Thymus (tissue), 11 donors: ENCODE measurements at regions not wholly inside any gene's neighbourhood (a gene's known extent, or its start where the extent isn't known, plus 50 kb on each side); places are given as distances from the start of the nearest gene placed in this dataset.

ENCODE experiments used
- DNase-seq, 9 donors: peaks; one replicate each; pipeline ENCODE4 v3.0.0-alpha.2; 2013; ENCODE audit warnings: low spot score in 9 of 9, low read depth in 6 of 9, missing footprints in 1 of 9
- H3K27ac ChIP-seq, 2 donors: one replicate each; pipeline ENCODE4 v1.5.1; 2013; ENCODE audit warnings: control low read depth in 1 of 2, low read depth in 1 of 2, low read length in 1 of 2, mild to moderate bottlenecking in 1 of 2, moderate library complexity in 1 of 2
- H3K27me3 ChIP-seq, 2 donors: one replicate each; pipeline ENCODE4 v1.5.1; 2013; ENCODE audit warnings: low read length in 1 of 2; ENCODE audit not compliant: control insufficient read depth in 2 of 2, insufficient read depth in 1 of 2
- H3K36me3 ChIP-seq, 2 donors: one replicate each; pipeline ENCODE4 v1.5.1; 2013; ENCODE audit warnings: low read length in 1 of 2, mild to moderate bottlenecking in 1 of 2, moderate library complexity in 1 of 2; ENCODE audit not compliant: control insufficient read depth in 2 of 2, insufficient read depth in 2 of 2
- H3K4me1 ChIP-seq, 2 donors: one replicate each; pipeline ENCODE4 v1.5.1; 2013; ENCODE audit warnings: low read length in 2 of 2; ENCODE audit not compliant: control insufficient read depth in 2 of 2, insufficient read depth in 2 of 2
- H3K4me3 ChIP-seq, 2 donors: one replicate each; pipeline ENCODE4 v1.5.1; 2013; ENCODE audit warnings: low read length in 2 of 2, control low read depth in 1 of 2, mild to moderate bottlenecking in 1 of 2
- H3K9me3 ChIP-seq, 2 donors: one replicate each; pipeline ENCODE4 v1.5.1; 2013; ENCODE audit warnings: low read length in 1 of 2, mild to moderate bottlenecking in 1 of 2; ENCODE audit not compliant: control insufficient read depth in 2 of 2, insufficient read depth in 1 of 2
- WGBS: extraction: QIAGEN DNeasy Blood & Tissue Kit; methylation state at CpG from one replicate; pipeline ENCODE4 v1.1.7; 2013; 5-methylcytosine and 5-hydroxymethylcytosine counted together
- donor health status: healthy.

- 58% methylated on average over 36 of the region's 36 CpGs for WGBS
- DNase-seq = no peak
- H3K4me3 ChIP-seq = no peak overlapping the region
- peaks cover 0 to 34% of the 10 kb centered on the region in 2 donors for H3K27me3 ChIP-seq
- H3K9me3 ChIP-seq = no peaks in the 10 kb centered on the region
- H3K4me1 ChIP-seq = peaks cover 0 to 7% of the 10 kb centered on the region in 2 donors
- H3K27ac ChIP-seq = no peak overlapping the region
- no peaks in the 10 kb centered on the region for H3K36me3 ChIP-seq
These were observed 62.1 kb upstream of the TEKT1 start for GRCh38 chr17:6893382-6894205.

GRCh38 chr17:6894206-6894528 lies 62.6 kb upstream of the TEKT1 start:
- WGBS = 52% methylated on average over 18 of the region's 18 CpGs
- Histone ChIP-seq H3K27ac (no peak overlapping the region), H3K27me3 (peaks cover 0 to 34% of the 10 kb centered on the region in 2 donors), H3K4me3 (no peak overlapping the region), H3K4me1 (peaks cover 0 to 7% of the 10 kb centered on the region in 2 donors), H3K36me3 (no peaks in the 10 kb centered on the region), H3K9me3 (no peaks in the 10 kb centered on the region)
- peak in 2 of 9 donors; percentile 41 to 48 for DNase-seq

GRCh38 chr17:6901086-6901485 lies 69.6 kb upstream of the TEKT1 start:
- Histone ChIP-seq H3K36me3 (peaks cover 0 to 4% of the 10 kb centered on the region in 2 donors), H3K9me3 (no peaks in the 10 kb centered on the region), H3K4me3 (no peak overlapping the region), H3K4me1 (no peaks in the 10 kb centered on the region), H3K27ac (no peak overlapping the region), H3K27me3 (peaks cover 0 to 5% of the 10 kb centered on the region in 2 donors)
- 70% methylated on average over 3 of the region's 3 CpGs for WGBS
- DNase-seq = no peak

- WGBS = 98% methylated on average over 7 of the region's 7 CpGs
- Histone ChIP-seq H3K27me3 (peaks cover 0 to under 1% of the 10 kb centered on the region in 2 donors), H3K9me3 (no peaks in the 10 kb centered on the region), H3K27ac (no peak overlapping the region), H3K36me3 (peaks cover 0 to 4% of the 10 kb centered on the region in 2 donors), H3K4me1 (no peaks in the 10 kb centered on the region), H3K4me3 (no peak overlapping the region)
- no peak for DNase-seq
These were observed 71.9 kb upstream of the TEKT1 start for GRCh38 chr17:6903326-6903900.

GRCh38 chr17:6908807-6909206 lies 77.3 kb upstream of the TEKT1 start:
- H3K36me3 ChIP-seq = no peaks in the 10 kb centered on the region
- H3K9me3 ChIP-seq = no peaks in the 10 kb centered on the region
- H3K4me3 ChIP-seq = no peak overlapping the region
- WGBS = 98% methylated on average over 5 of the region's 5 CpGs
- H3K27ac ChIP-seq = no peak overlapping the region
- H3K27me3 ChIP-seq = peaks cover 0 to 2% of the 10 kb centered on the region in 2 donors
- peaks cover 0 to 2% of the 10 kb centered on the region in 2 donors for H3K4me1 ChIP-seq
- no peak for DNase-seq

GRCh38 chr17:6910987-6911603 lies 79.6 kb upstream of the TEKT1 start:
- peak in 4 of 9 donors; percentile 27 to 55 (median 32) for DNase-seq
- WGBS = 12% methylated on average over 2 of the region's 2 CpGs
- Histone ChIP-seq H3K4me1 (peaks cover 2 to 4% of the 10 kb centered on the region in 2 donors), H3K9me3 (no peaks in the 10 kb centered on the region), H3K4me3 (no peak overlapping the region), H3K27ac (no peak overlapping the region), H3K36me3 (no peaks in the 10 kb centered on the region), H3K27me3 (peaks cover 0 to 17% of the 10 kb centered on the region in 2 donors)

- WGBS = 81% methylated on average over 13 of the region's 13 CpGs
- DNase-seq = no peak
- H3K27ac ChIP-seq = no peak overlapping the region
These were observed 80.9 kb upstream of the TEKT1 start for GRCh38 chr17:6912110-6913051.

GRCh38 chr17:6913608-6914443 lies 82.0 kb upstream of the ALOX12 start:
- Histone ChIP-seq H3K36me3 (no peaks in the 10 kb centered on the region), H3K27me3 (peaks cover 0 to 17% of the 10 kb centered on the region in 2 donors), H3K4me1 (peaks cover 2 to 4% of the 10 kb centered on the region in 2 donors), H3K9me3 (no peaks in the 10 kb centered on the region), H3K27ac (no peak overlapping the region), H3K4me3 (peak overlapping the region in 1 of 2 donors; percentile 17)
- peak in 8 of 9 donors; percentile 26 to 82 (median 65) for DNase-seq
- 29% methylated on average over 32 of the region's 32 CpGs for WGBS

More at GRCh38 chr17:6912110-6913051, 80.9 kb upstream of the TEKT1 start:
- Histone ChIP-seq H3K27me3 (peaks cover 0 to 17% of the 10 kb centered on the region in 2 donors), H3K36me3 (no peaks in the 10 kb centered on the region), H3K4me1 (peaks cover 2 to 4% of the 10 kb centered on the region in 2 donors), H3K4me3 (no peak overlapping the region), H3K9me3 (no peaks in the 10 kb centered on the region)
